H1 (cell line): ENCODE measurements at regions not wholly inside any gene's neighbourhood (a gene's known extent, or its start where the extent isn't known, plus 50 kb on each side); places are given as distances from the start of the nearest gene placed in this dataset.

Experiments used
- CTCF ChIA-PET: fragments of 300-600 bp; sonication (Branson Sonifier 250); formaldehyde crosslinking; loops from one replicate; lab custom pipeline; 2021; ENCODE audit not compliant: partially characterized antibody; lab: Charles Lee
- POLR2A ChIA-PET: fragments of 300-600 bp; sonication (Branson Sonifier 250); formaldehyde crosslinking; loops from one replicate; lab custom pipeline; 2021; ENCODE audit warnings: inconsistent platforms; ENCODE audit not compliant: partially characterized antibody; lab: Charles Lee
- DNase-seq, 2 experiments: peaks; one replicate each; pipeline versions ENCODE4 v3.0.0 to v3.0.0-alpha.2; 2010 to 2022; ENCODE audit warnings: low spot score in 2 of 2, low read depth in 1 of 2, mixed read lengths in 1 of 2
- FAIRE-seq: peaks from 2 replicates; lab custom pipeline; 2011; peaks lifted over from hg19 to GRCh38; lab: Jason Lieb, UNC
- H2AFZ ChIP-seq: 2 replicates; pipeline ENCODE4 v1.8.1; 2012; ENCODE audit warnings: low read length, inconsistent platforms
- H2AK5ac ChIP-seq: 2 replicates; pipeline ENCODE4 v1.6.1; 2013; ENCODE audit warnings: low read depth, low read length
- H2BK120ac ChIP-seq: replicated peaks from 2 replicates; pipeline ENCODE3; 2013; ENCODE audit warnings: low read depth, low read length, inconsistent platforms
- H2BK12ac ChIP-seq: 2 replicates; pipeline ENCODE4 v1.6.1; 2013; ENCODE audit warnings: low read depth, low read length
- H2BK15ac ChIP-seq: 2 replicates; pipeline ENCODE4 v1.6.1; 2013; ENCODE audit warnings: low read length
- H2BK20ac ChIP-seq: 2 replicates; pipeline ENCODE4 v1.6.1; 2013; ENCODE audit warnings: low read length
- H2BK5ac ChIP-seq: 2 replicates; pipeline ENCODE4 v1.6.1; 2013; ENCODE audit warnings: low read depth, low read length
- H3K14ac ChIP-seq: 2 replicates; pipeline ENCODE4 v1.6.1; 2013; ENCODE audit warnings: inconsistent platforms; ENCODE audit not compliant: insufficient read length
- H3K18ac ChIP-seq: 2 replicates; pipeline ENCODE4 v1.6.1; 2013; ENCODE audit warnings: low read length; ENCODE audit errors: extremely low read depth
- H3K23ac ChIP-seq: 2 replicates; pipeline ENCODE4 v1.6.1; 2013; ENCODE audit warnings: inconsistent platforms; ENCODE audit not compliant: insufficient read length
- H3K23me2 ChIP-seq: 2 replicates; pipeline ENCODE4 v1.6.1; 2013; ENCODE audit warnings: low read depth, low read length
- H3K27ac ChIP-seq: 2 replicates; pipeline ENCODE4 v1.6.1; 2011; ENCODE audit warnings: low read depth, low read length, inconsistent platforms
- H3K27me3 ChIP-seq, 4 experiments: replicated peaks in 1 of 4; 1 replicate in 1 of 4; 2 replicates in 3 of 4; pipeline versions ENCODE4 v1.6.1 to v1.8.1; 2011 to 2013; ENCODE audit warnings: low read length in 3 of 4, mild to moderate bottlenecking in 3 of 4, inconsistent platforms in 2 of 4, mixed read lengths in 2 of 4, moderate library complexity in 1 of 4; ENCODE audit not compliant: control insufficient read depth in 3 of 4, insufficient read depth in 3 of 4; ENCODE audit errors: extremely low read depth in 1 of 4
- H3K36me3 ChIP-seq, 4 experiments: 2 replicates each; pipeline versions ENCODE4 v1.6.1 to v1.8.1; 2011 to 2013; ENCODE audit warnings: mild to moderate bottlenecking in 4 of 4, low read length in 3 of 4, moderate library complexity in 2 of 4, control low read depth in 1 of 4, inconsistent platforms in 1 of 4; ENCODE audit not compliant: insufficient read depth in 4 of 4, control insufficient read depth in 2 of 4
- H3K4ac ChIP-seq: replicated peaks from 2 replicates; pipeline ENCODE3; 2013; ENCODE audit warnings: low read length, low read depth, mixed read lengths, inconsistent platforms; ENCODE audit not compliant: insufficient read length
- H3K4me1 ChIP-seq, 4 experiments: replicated peaks in 1 of 4; 1 replicate in 1 of 4; 2 replicates in 3 of 4; pipeline versions ENCODE4 v1.6.1 to v1.8.1; 2011 to 2013; ENCODE audit warnings: low read length in 3 of 4, inconsistent platforms in 2 of 4, mixed read lengths in 1 of 4; ENCODE audit not compliant: insufficient read depth in 4 of 4, control insufficient read depth in 3 of 4
- H3K4me2 ChIP-seq, 2 experiments: 2 replicates each; pipeline versions ENCODE4 v1.6.1 to v1.8.1; 2011 to 2013; ENCODE audit warnings: low read depth in 2 of 2, low read length in 2 of 2, control low read depth in 1 of 2, inconsistent platforms in 1 of 2, mild to moderate bottlenecking in 1 of 2; ENCODE audit not compliant: insufficient read depth in 1 of 2
- H3K4me3 ChIP-seq, 4 experiments: fragments of 200-600, 300-600 bp in 1 of 4; sonication (generic), shearing (Covaris generic), sonication (Bioruptor Twin) in 1 of 4; 2 replicates each; pipeline versions ENCODE4 v1.5.1 to v1.8.1; 2011 to 2016; ENCODE audit warnings: low read length in 4 of 4, low read depth in 3 of 4, control low read depth in 2 of 4, inconsistent platforms in 2 of 4, mild to moderate bottlenecking in 2 of 4, mixed read lengths in 1 of 4, moderate library complexity in 1 of 4; ENCODE audit not compliant: insufficient read depth in 2 of 4; ENCODE audit errors: extremely low read depth in 1 of 4
- H3K56ac ChIP-seq: replicated peaks from 2 replicates; pipeline ENCODE3; 2013; ENCODE audit warnings: low read depth, mild to moderate bottlenecking, mixed read lengths, low read length, inconsistent platforms; ENCODE audit not compliant: insufficient read length
- H3K79me1 ChIP-seq: 2 replicates; pipeline ENCODE4 v1.6.1; 2013; ENCODE audit warnings: low read depth, low read length, control low read depth
- H3K79me2 ChIP-seq, 2 experiments: 2 replicates each; pipeline versions ENCODE4 v1.6.1 to v1.8.1; 2012 to 2013; ENCODE audit warnings: low read length in 2 of 2, mild to moderate bottlenecking in 2 of 2, inconsistent platforms in 1 of 2; ENCODE audit not compliant: insufficient read depth in 2 of 2, control insufficient read depth in 1 of 2
- H3K9ac ChIP-seq, 4 experiments: replicated peaks in 1 of 4; 1 replicate in 1 of 4; 2 replicates in 3 of 4; pipeline versions ENCODE4 v1.6.1 to v1.8.1; 2011 to 2013; ENCODE audit warnings: low read depth in 3 of 4, low read length in 3 of 4, control low read depth in 2 of 4, mild to moderate bottlenecking in 2 of 4, moderate library complexity in 2 of 4, inconsistent platforms in 1 of 4; ENCODE audit errors: extremely low read depth in 1 of 4
- H3K9me3 ChIP-seq, 2 experiments: 2 replicates each; pipeline versions ENCODE4 v1.6.1 to v1.8.1; 2012 to 2013; ENCODE audit warnings: mild to moderate bottlenecking in 2 of 2, moderate library complexity in 2 of 2, control low read depth in 1 of 2, inconsistent platforms in 1 of 2, low read depth in 1 of 2, low read length in 1 of 2, mixed read lengths in 1 of 2; ENCODE audit not compliant: insufficient read depth in 2 of 2
- H4K20me1 ChIP-seq, 2 experiments: replicated peaks in 1 of 2; 2 replicates each; pipeline versions ENCODE3 to v1.8.1; 2011 to 2013; ENCODE audit warnings: inconsistent platforms in 2 of 2, low read length in 2 of 2, mild to moderate bottlenecking in 1 of 2; ENCODE audit not compliant: insufficient read depth in 2 of 2, control insufficient read depth in 1 of 2
- H4K5ac ChIP-seq: 2 replicates; pipeline ENCODE4 v1.6.1; 2013; ENCODE audit warnings: low read length, low read depth, mixed read lengths, inconsistent platforms; ENCODE audit not compliant: insufficient read length
- H4K8ac ChIP-seq: 2 replicates; pipeline ENCODE4 v1.8.0; 2013; ENCODE audit warnings: mild to moderate bottlenecking, moderate library complexity, low read length, inconsistent platforms; ENCODE audit not compliant: insufficient read depth; ENCODE audit errors: extremely low read depth
- H4K91ac ChIP-seq: replicated peaks from 2 replicates; pipeline ENCODE3; 2013; ENCODE audit warnings: low read length, mixed read lengths, inconsistent platforms; ENCODE audit not compliant: insufficient read length
- ASH2L ChIP-seq: fragments of 200-600, 300-600 bp; sonication (generic); IDR thresholded peaks from one replicate; pipeline ENCODE4 v1.7.1; 2017; ENCODE audit warnings: low read length
- BCL11A ChIP-seq, 2 experiments: IDR thresholded peaks; one replicate each; pipeline ENCODE4 v1.6.1; 2011; ENCODE audit warnings: low read depth in 2 of 2, low read length in 2 of 2, mild to moderate bottlenecking in 2 of 2
- CHD2 ChIP-seq: IDR thresholded peaks from 2 replicates; pipeline ENCODE4 v1.6.1; 2012; ENCODE audit warnings: low read length, improper control_type of control experiment
- HDAC2 ChIP-seq, 2 experiments: fragments of 300-600 bp in 1 of 2; sonication (generic) in 1 of 2; IDR thresholded peaks; 2 replicates each; pipeline ENCODE4 v1.6.1; 2011 to 2012; ENCODE audit warnings: low read depth in 2 of 2, low read length in 2 of 2, mild to moderate bottlenecking in 2 of 2, moderate library complexity in 2 of 2, borderline replicate concordance in 1 of 2, inconsistent platforms in 1 of 2
- SIRT6 ChIP-seq: IDR thresholded peaks from one replicate; pipeline ENCODE4 v1.7.1; 2012; ENCODE audit warnings: low read length, inconsistent platforms
- WGBS, 2 experiments: shearing (Covaris generic) in 1 of 2; methylation state at CpG; one replicate each; pipeline versions ENCODE4 v1.1.6 to v1.1.7; 2013 to 2015; ENCODE audit warnings: low lambda C conversion rate in 2 of 2, mixed read lengths in 2 of 2, inconsistent platforms in 1 of 2, low coverage in 1 of 2, missing lambda C conversion rate in 1 of 2; ENCODE audit not compliant: insufficient replicate concordance in 2 of 2, insufficient coverage in 1 of 2, insufficient read length in 1 of 2; ENCODE audit errors: extremely low coverage in 1 of 2, missing lambda C conversion rate in 1 of 2; 5-methylcytosine and 5-hydroxymethylcytosine counted together

DNA sequence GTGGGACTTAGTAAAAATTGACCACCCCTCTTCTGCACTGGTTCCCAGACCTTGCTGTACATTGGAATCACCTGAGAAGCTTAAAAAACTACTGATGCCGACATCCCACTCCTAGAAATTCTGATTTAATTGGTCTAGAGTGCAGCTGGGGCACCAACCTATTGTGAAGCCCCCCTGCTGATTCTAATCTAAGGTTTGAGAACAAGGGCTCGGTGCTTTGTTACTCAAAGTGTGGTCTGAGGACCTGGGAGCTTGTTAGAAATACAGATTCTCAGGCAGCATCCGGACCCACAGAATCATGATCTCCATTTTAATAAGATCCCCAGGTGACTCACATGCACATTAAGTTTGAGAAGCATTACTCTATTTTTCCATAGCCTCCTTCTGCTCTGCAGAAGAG is 57.8 kb upstream of the LPAR1 start:
- H2BK120ac ChIP-seq: no peak overlapping the region
- no peak overlapping the region for H3K4ac ChIP-seq
- H3K4me1 ChIP-seq: peaks cover 3 to 15% (median 9%) of the 10 kb centered on the region in 4 experiments; a peak in 5 of 7 replicates
- no peak overlapping the region for H3K18ac ChIP-seq
- no peak overlapping the region for H2BK5ac ChIP-seq
- WGBS, 2 experiments: 62% methylated on average over 3 of the region's 3 CpGs; no CpG with 5 or more reads in 1 of the 2 experiments
- no peak overlapping the region for H3K23ac ChIP-seq
- DNase-seq (no peak), FAIRE-seq (no peak)
- H2AK5ac ChIP-seq: no peak overlapping the region
- no peak overlapping the region for H2BK20ac ChIP-seq
- no peak overlapping the region for H4K8ac ChIP-seq
- no peak overlapping the region for H3K4me2 ChIP-seq
- H3K9me3 ChIP-seq: no peaks in the 10 kb centered on the region
- no peak overlapping the region for H2AFZ ChIP-seq
- H3K36me3 ChIP-seq: no peaks in the 10 kb centered on the region
- POLR2A ChIA-PET: no interaction called here
- no peaks in the 10 kb centered on the region for H4K20me1 ChIP-seq
- no peak overlapping the region for H3K9ac ChIP-seq
- no peak overlapping the region for H3K14ac ChIP-seq
- CTCF ChIA-PET: interaction anchor here (1.0 kb wide), 1 partner anchor 23 kb away, joined by 3 read pairs; no protein-coding TSS in a partner anchor
- no peaks in the 10 kb centered on the region for H3K23me2 ChIP-seq
- H3K27ac ChIP-seq: no peak overlapping the region
- no peaks in the 10 kb centered on the region for H3K27me3 ChIP-seq
- H3K56ac ChIP-seq: no peak overlapping the region
- no peak overlapping the region for H3K4me3 ChIP-seq
- no peak for TF ChIP-seq ASH2L
- no peak for TF ChIP-seq BCL11A (IDR thresholded peaks at IDR 0.05; ENCODE audit: low read depth in 2 of 2, low read length in 2 of 2)
- no peak for TF ChIP-seq HDAC2 (IDR thresholded peaks at IDR 0.05; ENCODE audit: borderline replicate concordance in 1 of 2, low read depth in 2 of 2, low read length in 2 of 2)
- no peak for TF ChIP-seq SIRT6
- TF ChIP-seq CHD2: no peak
- H2BK12ac ChIP-seq: no peak overlapping the region
- H4K5ac ChIP-seq: no peak overlapping the region
- no peak overlapping the region for H2BK15ac ChIP-seq
- H3K79me2 ChIP-seq: no peaks in the 10 kb centered on the region
- no peak overlapping the region for H4K91ac ChIP-seq
- no peaks in the 10 kb centered on the region for H3K79me1 ChIP-seq
